ENCODE measurements at regions not wholly inside any gene's neighbourhood (a gene's known extent, or its start where the extent isn't known, plus 50 kb on each side); places are given as distances from the start of the nearest gene placed in this dataset.

DNA sequence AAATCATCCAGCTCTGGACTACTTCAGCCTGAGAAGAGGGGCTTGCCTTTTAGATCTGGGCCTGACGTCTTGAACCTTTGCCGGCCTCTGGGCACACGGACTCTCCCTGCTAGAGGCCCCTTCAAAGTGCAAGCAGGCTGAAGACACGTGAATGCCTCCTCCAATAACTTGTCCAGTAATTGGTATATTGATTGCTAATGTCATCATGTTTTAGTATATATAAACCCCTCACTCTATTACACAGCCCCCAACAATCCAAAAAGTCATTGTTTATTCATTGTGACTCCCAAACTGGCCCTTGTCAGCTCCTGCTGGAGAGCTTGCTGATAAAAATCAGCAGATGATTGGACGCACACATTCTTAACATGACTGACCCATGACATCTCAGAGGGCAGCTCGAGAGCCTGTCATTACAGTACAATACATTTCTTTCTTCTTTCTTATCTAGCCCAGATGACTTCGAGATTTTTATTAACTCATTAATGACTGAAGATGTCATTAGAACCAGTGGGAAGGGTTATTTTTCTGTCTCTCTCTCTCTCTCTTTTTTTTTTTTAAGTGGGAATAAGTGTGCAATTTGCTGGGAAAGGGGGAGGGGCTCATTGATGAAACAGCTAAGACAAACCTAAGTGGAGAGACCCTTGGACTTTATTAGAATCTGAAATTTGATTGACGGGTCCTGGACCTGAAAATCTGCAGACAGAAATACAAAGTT is 65.5 kb upstream of the NR2F2 start:
- TF ChIP-seq, protein P1, sequence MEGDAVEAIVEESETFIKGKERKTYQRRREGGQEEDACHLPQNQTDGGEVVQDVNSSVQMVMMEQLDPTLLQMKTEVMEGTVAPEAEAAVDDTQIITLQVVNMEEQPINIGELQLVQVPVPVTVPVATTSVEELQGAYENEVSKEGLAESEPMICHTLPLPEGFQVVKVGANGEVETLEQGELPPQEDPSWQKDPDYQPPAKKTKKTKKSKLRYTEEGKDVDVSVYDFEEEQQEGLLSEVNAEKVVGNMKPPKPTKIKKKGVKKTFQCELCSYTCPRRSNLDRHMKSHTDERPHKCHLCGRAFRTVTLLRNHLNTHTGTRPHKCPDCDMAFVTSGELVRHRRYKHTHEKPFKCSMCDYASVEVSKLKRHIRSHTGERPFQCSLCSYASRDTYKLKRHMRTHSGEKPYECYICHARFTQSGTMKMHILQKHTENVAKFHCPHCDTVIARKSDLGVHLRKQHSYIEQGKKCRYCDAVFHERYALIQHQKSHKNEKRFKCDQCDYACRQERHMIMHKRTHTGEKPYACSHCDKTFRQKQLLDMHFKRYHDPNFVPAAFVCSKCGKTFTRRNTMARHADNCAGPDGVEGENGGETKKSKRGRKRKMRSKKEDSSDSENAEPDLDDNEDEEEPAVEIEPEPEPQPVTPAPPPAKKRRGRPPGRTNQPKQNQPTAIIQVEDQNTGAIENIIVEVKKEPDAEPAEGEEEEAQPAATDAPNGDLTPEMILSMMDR (IDR thresholded peaks at IDR 0.05; ENCODE audit: low read depth, low read length, poor library complexity, severe bottlenecking), result no peak
- no peak for TF ChIP-seq EZH2phosphoT487 (IDR thresholded peaks at IDR 0.05; ENCODE audit: borderline replicate concordance, low read length)

Measured in DOHH2 (cell line).